ENCODE measurements at regions not wholly inside any gene's neighbourhood (a gene's known extent, or its start where the extent isn't known, plus 50 kb on each side); places are given as distances from the start of the nearest gene placed in this dataset.

- TF ChIP-seq RXRA (IDR thresholded peaks at IDR 0.05; ENCODE audit: insufficient read depth, low read depth, low read length) (no peak), TBP (IDR thresholded peaks at IDR 0.05; ENCODE audit: low read depth, low read length) (no peak), KDM4A (IDR thresholded peaks at IDR 0.05; ENCODE audit: low read depth, low read length, severe bottlenecking) (no peak), CTBP2 (IDR thresholded peaks at IDR 0.05; ENCODE audit: borderline replicate concordance, insufficient read depth, insufficient read length, low read length) (no peak)
These were observed 192.6 kb downstream of the BTBD3 start (continued) for GRCh38 chr20:12110274-12110673.

Measured in H1 (cell line).